DMS 273 treated with DMSO at 0.1 percent for 48 hours (cell line): ENCODE measurements at regions not wholly inside any gene's neighbourhood (a gene's known extent, or its start where the extent isn't known, plus 50 kb on each side); places are given as distances from the start of the nearest gene placed in this dataset.
"Not testable (repeated sequence)": the region's sequence is repeated elsewhere in the genome, so short reads cannot be mapped to it uniquely, and the experiment has no call there.

Source experiments
- DNase-seq: peaks from one replicate; lab custom pipeline; 2025; lab: John Stamatoyannopoulos, UW

GRCh38 chr2:180695586-180696401 is 284.6 kb upstream of the UBE2E3 start:
- no peak for DNase-seq

GRCh38 chr2:180694445-180695421 is 285.7 kb upstream of the UBE2E3 start:
- no peak for DNase-seq

- DNase-seq, result no peak
These were observed 288.1 kb upstream of the UBE2E3 start for GRCh38 chr2:180692322-180692721.

- DNase-seq, result not testable (repeated sequence)
These were observed 288.6 kb upstream of the UBE2E3 start for GRCh38 chr2:180691855-180692223.

GRCh38 chr2:180691186-180691854 is 289.1 kb upstream of the UBE2E3 start:
- DNase-seq, result not testable (repeated sequence)

GRCh38 chr2:180690611-180691010 is 289.8 kb upstream of the UBE2E3 start:
- no peak for DNase-seq

GRCh38 chr2:180682871-180683270 is 297.5 kb upstream of the UBE2E3 start:
- no peak for DNase-seq

GRCh38 chr2:180679693-180680092 is 300.7 kb upstream of the UBE2E3 start:
- DNase-seq, result peak; percentile 44

GRCh38 chr2:180678625-180678972 is 301.8 kb upstream of the UBE2E3 start:
- DNase-seq, result no peak

- no peak for DNase-seq
These were observed 302.3 kb upstream of the UBE2E3 start for GRCh38 chr2:180677930-180678624.

- no peak for DNase-seq
These were observed 303.2 kb upstream of the UBE2E3 start for GRCh38 chr2:180677200-180677599.

GRCh38 chr2:180676520-180677025 is 303.8 kb upstream of the UBE2E3 start:
- no peak for DNase-seq

- DNase-seq, result no peak
These were observed 305.2 kb upstream of the UBE2E3 start for GRCh38 chr2:180675170-180675569.

- no peak for DNase-seq
These were observed 308.0 kb upstream of the UBE2E3 start for GRCh38 chr2:180672377-180672776.

GRCh38 chr2:180670302-180671003 is 310.0 kb upstream of the UBE2E3 start:
- no peak for DNase-seq

- no peak for DNase-seq
These were observed 311.4 kb upstream of the UBE2E3 start for GRCh38 chr2:180669016-180669415.

- DNase-seq, result no peak
These were observed 315.9 kb upstream of the UBE2E3 start for GRCh38 chr2:180664507-180664906.

GRCh38 chr2:180662941-180663471 is 317.4 kb upstream of the UBE2E3 start:
- peak; percentile 36 for DNase-seq

- DNase-seq, result no peak
These were observed 317.9 kb upstream of the UBE2E3 start for GRCh38 chr2:180662521-180662920.

- no peak for DNase-seq
These were observed 318.7 kb upstream of the UBE2E3 start for GRCh38 chr2:180661686-180662030.
